HG03045 (cell line): ENCODE measurements at regions not wholly inside any gene's neighbourhood (a gene's known extent, or its start where the extent isn't known, plus 50 kb on each side); places are given as distances from the start of the nearest gene placed in this dataset.

Source experiments
- ATAC-seq: cut with Tn5 transposase; IDR thresholded peaks from one replicate; pipeline ENCODE4 v1.9.1; 2021; ENCODE audit warnings: mild to moderate bottlenecking, moderate library complexity; ENCODE audit not compliant: unreplicated experiment

GRCh38 chr12:124517260-124518050 is 50.0 kb downstream of the NCOR2 start:
- ATAC-seq = no peak

- ATAC-seq = no peak
Observed at GRCh38 chr12:124516850-124517249, 50.6 kb downstream of the NCOR2 start.

- no peak for ATAC-seq
Observed at GRCh38 chr12:124515981-124516380, 51.4 kb downstream of the NCOR2 start.

- no peak for ATAC-seq
Observed at GRCh38 chr12:124514996-124515932, 52.1 kb downstream of the NCOR2 start.

GRCh38 chr12:124514145-124514995 is 53.0 kb downstream of the NCOR2 start:
- ATAC-seq = no peak

GRCh38 chr12:124513297-124513867 is 54.0 kb downstream of the NCOR2 start:
- ATAC-seq = no peak

GRCh38 chr12:124512667-124513296 is 54.6 kb downstream of the NCOR2 start:
- no peak for ATAC-seq

GRCh38 chr12:124511259-124511985 is 56.0 kb downstream of the NCOR2 start:
- ATAC-seq = no peak

- no peak for ATAC-seq
Observed at GRCh38 chr12:124510301-124510970, 57.0 kb downstream of the NCOR2 start.

- no peak for ATAC-seq
Observed at GRCh38 chr12:124509676-124510300, 57.6 kb downstream of the NCOR2 start.

- no peak for ATAC-seq
Observed at GRCh38 chr12:124509300-124509675, 58.1 kb downstream of the NCOR2 start.

- ATAC-seq = no peak
Observed at GRCh38 chr12:124508381-124509079, 58.9 kb downstream of the NCOR2 start.

- no peak for ATAC-seq
Observed at GRCh38 chr12:124507188-124508109, 60.0 kb downstream of the NCOR2 start.

GRCh38 chr12:124506832-124507153 is 60.6 kb downstream of the NCOR2 start:
- no peak for ATAC-seq

GRCh38 chr12:124506145-124506831 is 61.1 kb downstream of the NCOR2 start:
- no peak for ATAC-seq
